ENCODE measurements at regions not wholly inside any gene's neighbourhood (a gene's known extent, or its start where the extent isn't known, plus 50 kb on each side); places are given as distances from the start of the nearest gene placed in this dataset.

- TF ChIP-seq CTCF (IDR thresholded peaks at IDR 0.05; ENCODE audit: insufficient read depth, low read length) (no peak), GABPA (IDR thresholded peaks at IDR 0.05; ENCODE audit: low read depth) (no peak)
Observed at GRCh38 chr2:107618769-107619168, 207.9 kb upstream of the RGPD4 start.

Data from HL-60 (cell line).